ENCODE measurements at regions not wholly inside any gene's neighbourhood (a gene's known extent, or its start where the extent isn't known, plus 50 kb on each side); places are given as distances from the start of the nearest gene placed in this dataset.

DNA sequence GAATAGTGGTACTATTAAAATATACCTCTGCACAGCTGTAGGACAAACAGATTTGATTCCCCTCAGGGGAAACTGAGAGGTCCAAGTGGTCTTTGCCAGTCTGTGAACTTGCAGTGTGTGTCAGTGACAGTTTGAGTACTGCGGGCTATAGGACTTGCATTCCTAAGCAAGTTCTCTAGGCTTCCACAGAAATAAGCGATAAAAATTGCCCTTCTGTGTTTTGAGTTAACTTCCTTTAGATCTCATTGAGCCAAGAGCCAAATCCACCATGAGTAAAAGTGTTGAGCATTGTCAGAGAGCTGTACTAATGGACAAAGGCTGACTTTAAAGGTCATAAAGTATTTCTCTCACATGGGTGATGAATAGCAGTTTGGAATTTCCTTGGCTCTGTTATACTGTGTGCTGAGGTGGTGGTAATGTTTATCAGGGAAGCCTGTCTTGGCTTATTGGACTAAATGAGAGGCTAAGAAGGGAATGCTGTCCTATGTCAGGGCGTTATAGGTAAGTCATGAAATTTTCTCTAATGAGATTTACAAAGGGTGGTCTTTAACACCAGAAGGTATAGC is 122.6 kb upstream of the MAP3K7 start:
- Mint-ChIP-seq H3K27ac (no peak overlapping the region), H3K9me3 (ENCODE audit: low read depth) (no peaks in the 10 kb centered on the region), H3K4me3 (no peak overlapping the region), H3K4me1 (no peaks in the 10 kb centered on the region), H3K36me3 (no peaks in the 10 kb centered on the region), H3K27me3 (peaks cover 13% of the 10 kb centered on the region)
- ATAC-seq (no peak), DNase-seq (no peak)
- CTCF ChIA-PET, result no interaction called here

GRCh38 chr6:90708206-90708737 is 121.4 kb upstream of the MAP3K7 start:
- ATAC-seq (no peak), DNase-seq (no peak)
- no peaks in the 10 kb centered on the region for H3K36me3 Mint-ChIP-seq
- H3K27ac Mint-ChIP-seq, result no peak overlapping the region
- H3K27me3 Mint-ChIP-seq, result peaks cover 13% of the 10 kb centered on the region
- no peaks in the 10 kb centered on the region for H3K4me1 Mint-ChIP-seq
- H3K9me3 Mint-ChIP-seq (ENCODE audit: low read depth), result no peaks in the 10 kb centered on the region
- H3K4me3 Mint-ChIP-seq, result no peak overlapping the region
- CTCF ChIA-PET, result no interaction called here

DNA sequence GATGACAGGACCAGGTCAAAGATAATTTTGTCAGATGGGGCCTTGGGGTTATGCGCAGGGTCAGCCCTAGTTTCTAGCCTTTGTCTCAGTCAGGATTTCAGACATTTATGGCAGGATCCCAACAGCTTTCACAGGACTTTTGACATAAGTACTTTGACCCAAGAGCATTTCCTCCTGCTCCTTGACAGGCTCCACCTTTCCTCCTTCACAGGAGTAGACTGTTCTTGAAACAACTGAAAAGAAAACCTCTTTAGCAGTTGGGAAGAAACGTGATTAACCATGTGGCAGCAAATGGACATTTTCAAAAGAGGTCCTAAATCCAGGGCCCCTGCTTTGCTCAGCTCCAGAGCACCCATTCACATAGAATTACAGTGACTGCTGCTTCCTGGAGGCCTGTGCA is 120.4 kb upstream of the MAP3K7 start:
- DNase-seq (no peak), ATAC-seq (no peak)
- Mint-ChIP-seq H3K36me3 (no peaks in the 10 kb centered on the region), H3K9me3 (ENCODE audit: low read depth) (no peaks in the 10 kb centered on the region), H3K27me3 (peaks cover 10% of the 10 kb centered on the region), H3K4me1 (no peaks in the 10 kb centered on the region), H3K27ac (no peak overlapping the region), H3K4me3 (no peak overlapping the region)
- CTCF ChIA-PET, result no interaction called here

GRCh38 chr6:90703336-90703735 is 116.5 kb upstream of the MAP3K7 start:
- H3K4me1 Mint-ChIP-seq, result peaks cover 8% of the 10 kb centered on the region
- no peak overlapping the region for H3K4me3 Mint-ChIP-seq
- no peaks in the 10 kb centered on the region for H3K9me3 Mint-ChIP-seq (ENCODE audit: low read depth)
- no peak for DNase-seq
- H3K27me3 Mint-ChIP-seq, result peaks cover 18% of the 10 kb centered on the region
- CTCF ChIA-PET, result no interaction called here
- H3K36me3 Mint-ChIP-seq, result no peaks in the 10 kb centered on the region
- ATAC-seq, result no peak
- no peak overlapping the region for H3K27ac Mint-ChIP-seq

GRCh38 chr6:90701926-90702325 is 115.1 kb upstream of the MAP3K7 start:
- Mint-ChIP-seq H3K4me1 (peaks cover 8% of the 10 kb centered on the region), H3K27ac (no peak overlapping the region), H3K36me3 (no peaks in the 10 kb centered on the region), H3K4me3 (no peak overlapping the region), H3K9me3 (ENCODE audit: low read depth) (no peaks in the 10 kb centered on the region), H3K27me3 (peaks cover 19% of the 10 kb centered on the region)
- ATAC-seq (no peak), DNase-seq (no peak)
- CTCF ChIA-PET, result no interaction called here

DNA sequence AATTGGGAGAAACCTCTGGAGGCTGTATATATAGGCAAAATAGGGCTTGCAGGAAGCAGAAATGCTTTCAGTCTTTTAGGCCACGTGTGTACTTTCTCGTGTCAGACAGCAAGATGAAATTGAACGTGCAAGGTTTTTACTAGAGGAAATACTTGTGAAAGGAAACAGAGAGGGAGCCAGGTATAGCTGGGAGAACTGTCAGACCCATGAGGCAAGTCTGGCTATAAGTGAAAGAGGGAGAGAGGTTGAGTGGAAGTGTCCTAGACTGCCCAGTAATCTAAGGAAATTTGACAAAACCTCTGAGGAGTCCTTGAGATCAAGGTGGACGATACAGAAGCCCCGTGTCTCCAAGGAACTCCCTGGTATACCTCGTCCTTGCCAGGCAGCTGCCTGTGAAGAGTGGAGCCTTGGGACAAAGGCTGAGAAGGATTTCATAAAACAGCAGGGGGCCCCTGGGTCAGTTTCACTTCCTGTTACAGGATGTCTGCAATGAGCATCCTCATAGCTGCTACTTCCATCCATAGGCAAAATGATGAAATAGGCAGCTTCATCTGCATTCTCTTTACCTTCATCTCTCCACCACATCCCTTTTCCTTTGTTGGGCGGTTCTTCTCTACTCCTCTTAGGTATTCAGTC is 114.4 kb upstream of the MAP3K7 start:
- CTCF ChIA-PET, result interaction anchor here (0.8 kb wide), 1 partner anchor 11 kb away, joined by 3 read pairs; no protein-coding TSS in a partner anchor
- ATAC-seq (peak; percentile 45), DNase-seq (no peak)
- peaks cover 8% of the 10 kb centered on the region for H3K4me1 Mint-ChIP-seq
- peaks cover 22% of the 10 kb centered on the region for H3K27me3 Mint-ChIP-seq
- H3K4me3 Mint-ChIP-seq, result no peak overlapping the region
- no peaks in the 10 kb centered on the region for H3K9me3 Mint-ChIP-seq (ENCODE audit: low read depth)
- no peaks in the 10 kb centered on the region for H3K36me3 Mint-ChIP-seq
- H3K27ac Mint-ChIP-seq, result no peak overlapping the region

DNA sequence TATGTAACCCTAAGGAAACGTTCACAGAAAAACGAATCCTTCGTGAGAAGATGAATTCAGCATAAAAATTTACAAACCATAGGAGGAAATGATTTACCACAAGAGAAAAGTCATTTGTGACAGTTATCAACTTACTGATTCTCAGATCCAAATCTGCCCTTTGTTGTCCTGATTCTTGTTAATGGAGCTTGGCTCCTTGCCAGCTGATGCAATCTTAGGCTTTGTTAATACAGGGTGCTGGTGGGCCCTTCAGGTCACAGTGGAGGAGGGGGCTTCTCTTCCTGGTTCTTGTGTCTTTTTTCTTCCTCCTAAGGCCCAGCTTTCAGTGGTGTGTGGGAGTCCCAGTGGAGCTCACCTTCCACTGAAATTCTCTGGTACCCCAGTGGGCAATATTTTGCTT is 108.4 kb upstream of the MAP3K7 start:
- Mint-ChIP-seq H3K9me3 (ENCODE audit: low read depth) (no peaks in the 10 kb centered on the region), H3K36me3 (no peaks in the 10 kb centered on the region), H3K27me3 (peaks cover 14% of the 10 kb centered on the region), H3K4me3 (no peak overlapping the region), H3K4me1 (no peaks in the 10 kb centered on the region), H3K27ac (no peak overlapping the region)
- CTCF ChIA-PET, result no interaction called here
- DNase-seq, result no peak
- ATAC-seq, result no peak

DNA sequence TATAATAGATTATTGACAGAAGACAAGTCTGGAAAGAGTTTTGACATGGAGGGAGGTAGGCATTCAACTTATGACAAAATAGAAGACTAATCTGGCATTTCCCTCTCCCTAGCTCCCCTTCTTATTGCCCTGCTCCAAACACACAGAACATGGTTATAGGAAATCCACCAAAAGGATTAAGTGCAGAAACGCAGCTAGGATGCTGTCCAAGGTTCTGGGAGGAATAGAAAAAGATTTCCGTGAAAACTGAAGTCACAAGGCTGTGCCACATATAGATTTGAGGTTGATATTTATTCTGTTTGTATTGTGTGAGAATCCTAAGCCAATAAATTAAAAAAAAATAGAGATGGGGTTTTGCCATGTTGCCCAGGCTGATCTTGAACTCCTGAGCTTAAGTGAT is 107.9 kb upstream of the MAP3K7 start:
- H3K4me1 Mint-ChIP-seq, result no peaks in the 10 kb centered on the region
- DNase-seq, result no peak
- H3K9me3 Mint-ChIP-seq (ENCODE audit: low read depth), result no peaks in the 10 kb centered on the region
- H3K4me3 Mint-ChIP-seq, result no peak overlapping the region
- peaks cover 10% of the 10 kb centered on the region for H3K27me3 Mint-ChIP-seq
- ATAC-seq, result no peak
- H3K27ac Mint-ChIP-seq, result no peak overlapping the region
- no peaks in the 10 kb centered on the region for H3K36me3 Mint-ChIP-seq
- CTCF ChIA-PET, result no interaction called here

DNA sequence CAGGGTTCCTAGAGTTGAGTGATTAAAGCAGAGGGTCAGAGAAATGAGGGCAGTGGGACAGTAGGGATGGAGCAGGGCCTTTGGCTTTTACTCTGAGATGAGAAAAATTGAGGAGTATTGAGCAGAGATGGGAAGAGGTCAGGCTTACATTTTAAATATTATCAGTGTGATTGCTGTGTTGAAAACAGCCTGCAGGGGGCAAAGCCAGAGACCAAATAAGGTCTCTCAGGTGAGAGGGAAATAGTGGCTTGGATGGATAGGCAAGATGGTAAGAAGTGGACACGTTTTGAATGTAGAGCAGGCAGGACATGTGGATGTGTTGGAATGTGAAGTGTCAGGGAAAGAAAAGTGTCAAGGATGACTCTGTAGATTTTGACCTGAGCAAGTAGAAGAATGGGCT is 105.0 kb upstream of the MAP3K7 start:
- ATAC-seq, result no peak
- H3K4me3 Mint-ChIP-seq, result no peak overlapping the region
- no peaks in the 10 kb centered on the region for H3K36me3 Mint-ChIP-seq
- CTCF ChIA-PET, result no interaction called here
- H3K9me3 Mint-ChIP-seq (ENCODE audit: low read depth), result no peaks in the 10 kb centered on the region
- no peak overlapping the region for H3K27ac Mint-ChIP-seq
- H3K27me3 Mint-ChIP-seq, result peaks cover 3% of the 10 kb centered on the region
- no peak for DNase-seq
- no peaks in the 10 kb centered on the region for H3K4me1 Mint-ChIP-seq

- H3K4me3 Mint-ChIP-seq, result no peak overlapping the region
Observed at GRCh38 chr6:90689172-90689571, 102.3 kb upstream of the MAP3K7 start.

GRCh38 chr6:90687775-90688380 is 101.0 kb upstream of the MAP3K7 start:
- CTCF ChIA-PET, result no interaction called here

More at GRCh38 chr6:90689172-90689571, 102.3 kb upstream of the MAP3K7 start:
- no peak overlapping the region for H3K27ac Mint-ChIP-seq
- no peaks in the 10 kb centered on the region for H3K9me3 Mint-ChIP-seq (ENCODE audit: low read depth)
- H3K27me3 Mint-ChIP-seq, result peaks cover 8% of the 10 kb centered on the region
- DNase-seq (no peak), ATAC-seq (no peak)
- H3K4me1 Mint-ChIP-seq, result no peaks in the 10 kb centered on the region
- no peaks in the 10 kb centered on the region for H3K36me3 Mint-ChIP-seq
- CTCF ChIA-PET, result no interaction called here

GRCh38 chr6:90681863-90682262 is 95.0 kb upstream of the MAP3K7 start:
- Mint-ChIP-seq H3K27ac (no peak overlapping the region), H3K4me1 (no peaks in the 10 kb centered on the region), H3K9me3 (ENCODE audit: low read depth) (no peaks in the 10 kb centered on the region), H3K36me3 (no peaks in the 10 kb centered on the region), H3K4me3 (no peak overlapping the region), H3K27me3 (peaks cover 20% of the 10 kb centered on the region)
- CTCF ChIA-PET, result no interaction called here
- no peak for DNase-seq
- no peak for ATAC-seq

More at GRCh38 chr6:90687775-90688380, 101.0 kb upstream of the MAP3K7 start:
- H3K27ac Mint-ChIP-seq, result no peak overlapping the region
- no peak for DNase-seq
- H3K36me3 Mint-ChIP-seq, result no peaks in the 10 kb centered on the region
- peaks cover 8% of the 10 kb centered on the region for H3K27me3 Mint-ChIP-seq
- H3K4me1 Mint-ChIP-seq, result no peaks in the 10 kb centered on the region
- ATAC-seq, result no peak
- no peaks in the 10 kb centered on the region for H3K9me3 Mint-ChIP-seq (ENCODE audit: low read depth)
- H3K4me3 Mint-ChIP-seq, result no peak overlapping the region

GRCh38 chr6:90678049-90678779 is 91.3 kb upstream of the MAP3K7 start:
- DNase-seq, result no peak
- no peak overlapping the region for H3K4me3 Mint-ChIP-seq
- CTCF ChIA-PET, result no interaction called here
- no peak overlapping the region for H3K27ac Mint-ChIP-seq
- no peaks in the 10 kb centered on the region for H3K9me3 Mint-ChIP-seq (ENCODE audit: low read depth)
- H3K36me3 Mint-ChIP-seq, result no peaks in the 10 kb centered on the region
- H3K27me3 Mint-ChIP-seq, result peaks cover 15% of the 10 kb centered on the region
- no peak for ATAC-seq
- H3K4me1 Mint-ChIP-seq, result no peaks in the 10 kb centered on the region

- Mint-ChIP-seq H3K27ac (no peak overlapping the region), H3K36me3 (no peaks in the 10 kb centered on the region), H3K4me1 (no peaks in the 10 kb centered on the region), H3K27me3 (peaks cover 15% of the 10 kb centered on the region), H3K9me3 (ENCODE audit: low read depth) (no peaks in the 10 kb centered on the region), H3K4me3 (no peak overlapping the region)
- CTCF ChIA-PET, result no interaction called here
- ATAC-seq (no peak), DNase-seq (no peak)
Observed at GRCh38 chr6:90677440-90677839, 90.6 kb upstream of the MAP3K7 start.
